HG02970 (cell line): ENCODE measurements at regions not wholly inside any gene's neighbourhood (a gene's known extent, or its start where the extent isn't known, plus 50 kb on each side); places are given as distances from the start of the nearest gene placed in this dataset.
"Not testable (repeated sequence)": the region's sequence is repeated elsewhere in the genome, so short reads cannot be mapped to it uniquely, and the experiment has no call there.

Experiments used
- ATAC-seq: cut with Tn5 transposase; IDR thresholded peaks from one replicate; pipeline ENCODE4 v1.9.1; 2021; ENCODE audit warnings: mild to moderate bottlenecking, moderate library complexity, moderate number of reproducible peaks; ENCODE audit not compliant: unreplicated experiment, low FRiP score

DNA sequence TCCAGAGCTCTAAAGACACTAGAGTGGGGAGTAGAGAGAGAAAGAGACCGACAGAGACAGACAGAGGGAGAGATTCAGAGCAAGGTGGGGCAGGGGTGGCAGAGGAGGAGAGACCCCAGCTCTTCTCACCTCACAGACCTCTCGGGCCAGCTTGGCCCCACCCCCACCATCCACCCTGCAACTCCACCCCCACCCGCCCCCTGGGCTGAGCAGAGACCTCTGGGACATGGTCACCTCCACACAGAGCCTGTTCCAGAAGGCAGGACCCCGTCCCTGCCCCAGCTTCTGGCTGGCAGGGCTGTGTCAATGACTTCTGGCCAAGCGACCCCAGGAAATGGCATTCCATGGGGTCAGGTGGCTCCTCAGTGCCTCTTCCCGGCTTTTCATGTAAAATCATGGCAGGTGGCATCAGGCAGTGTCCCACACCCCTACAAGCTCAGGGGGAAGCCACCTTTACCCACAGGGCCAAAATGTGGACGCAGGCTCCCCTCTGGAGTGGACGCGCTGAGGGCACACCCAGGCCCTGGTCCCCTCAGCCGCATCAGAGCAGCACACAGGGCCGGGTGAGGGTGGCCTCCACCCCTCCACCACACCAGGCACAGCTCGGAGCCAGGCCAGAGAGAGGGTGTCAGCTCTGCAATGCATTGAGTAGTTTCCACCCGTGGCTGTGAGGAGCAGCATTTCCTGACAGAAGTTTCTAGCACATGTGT is 131.2 kb upstream of the LPCAT1 start:
- ATAC-seq: no peak

DNA sequence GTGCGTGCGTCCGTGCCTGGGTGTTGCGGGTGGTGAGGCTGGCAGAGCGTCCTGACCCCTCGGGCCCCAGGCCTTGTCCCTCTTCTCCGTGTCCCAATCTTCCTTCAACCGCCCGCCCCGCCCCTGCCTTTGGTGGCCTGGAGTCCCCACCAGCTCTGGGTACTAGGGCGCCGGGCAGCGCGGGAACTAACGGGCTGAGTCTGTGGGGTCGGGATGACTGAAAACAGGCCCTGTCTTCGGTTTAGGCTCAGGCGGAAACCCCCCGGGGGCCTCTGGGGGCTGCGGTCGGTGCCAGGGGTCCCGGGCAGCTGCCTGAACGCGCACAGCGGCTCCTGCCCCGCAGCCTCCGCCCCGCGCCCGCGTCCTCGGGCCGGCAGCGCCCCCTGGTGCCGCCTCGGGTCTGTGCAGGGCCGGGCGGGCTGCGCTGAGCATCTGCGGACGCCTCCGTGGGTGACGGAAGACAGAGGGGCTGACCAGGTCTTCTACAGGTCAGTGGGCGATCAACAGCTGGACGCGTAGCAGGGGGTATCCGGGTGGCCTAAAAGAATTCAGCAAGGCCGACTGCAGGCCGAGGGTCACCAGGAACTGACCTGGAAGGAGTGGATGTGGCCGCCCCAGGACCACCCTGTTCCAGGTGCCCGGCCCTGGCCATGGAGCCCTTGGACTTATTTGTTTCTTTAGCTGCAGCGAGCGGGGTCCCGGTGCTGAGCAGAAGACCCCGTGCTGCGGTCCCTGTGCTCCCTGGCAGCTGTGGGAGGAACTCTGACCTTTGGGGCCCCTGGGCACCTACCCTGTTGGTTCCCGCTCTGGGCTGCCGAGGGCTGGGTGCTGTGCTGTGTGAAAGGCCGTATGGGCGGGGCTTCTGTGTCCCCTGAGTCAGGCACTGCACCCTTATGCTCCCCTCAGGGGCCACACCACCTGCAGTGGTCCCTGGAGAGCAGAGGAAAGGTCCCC is 130.2 kb upstream of the LPCAT1 start:
- peak; percentile 78 for ATAC-seq

DNA sequence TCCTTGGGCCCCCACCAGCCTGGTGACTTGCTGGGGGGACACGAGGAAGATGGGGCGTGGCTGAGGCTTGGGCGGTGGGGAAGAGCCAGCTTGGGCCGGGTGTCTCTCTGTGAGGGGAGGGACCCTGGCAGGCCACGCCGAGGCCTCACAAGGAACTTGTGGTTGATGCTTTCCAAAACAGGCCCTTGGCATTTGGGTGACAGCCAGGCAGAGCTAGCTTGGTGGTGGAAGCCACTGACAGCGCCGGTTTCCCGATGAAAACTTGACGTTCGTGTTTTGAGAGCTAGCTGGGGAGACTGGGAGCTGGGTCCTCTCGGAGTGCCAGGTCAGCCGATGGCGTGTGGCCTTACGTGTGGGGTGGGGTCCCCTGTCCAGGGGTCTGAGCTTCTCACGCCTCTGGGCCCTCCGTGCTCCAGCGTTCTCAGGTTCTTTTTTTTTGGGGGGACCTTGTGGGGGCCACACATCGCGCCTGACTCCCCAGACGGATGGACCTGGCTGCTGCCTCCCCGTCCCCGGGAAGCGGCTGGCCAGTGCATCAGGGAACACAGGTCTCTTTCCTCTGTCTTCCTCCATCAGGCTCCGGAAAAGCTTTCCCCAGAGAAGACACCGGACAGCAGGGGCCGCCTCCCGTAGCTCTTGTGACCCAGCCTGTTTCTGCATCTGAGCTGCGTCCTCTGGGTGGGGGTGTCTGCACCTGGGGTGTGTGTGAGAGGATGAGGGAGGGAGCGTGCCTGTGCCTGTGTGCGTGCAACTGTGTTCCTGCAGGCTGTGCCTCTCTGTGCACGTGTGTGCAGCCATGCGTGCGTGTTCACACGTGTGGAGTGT is 129.3 kb upstream of the LPCAT1 start:
- ATAC-seq: no peak

DNA sequence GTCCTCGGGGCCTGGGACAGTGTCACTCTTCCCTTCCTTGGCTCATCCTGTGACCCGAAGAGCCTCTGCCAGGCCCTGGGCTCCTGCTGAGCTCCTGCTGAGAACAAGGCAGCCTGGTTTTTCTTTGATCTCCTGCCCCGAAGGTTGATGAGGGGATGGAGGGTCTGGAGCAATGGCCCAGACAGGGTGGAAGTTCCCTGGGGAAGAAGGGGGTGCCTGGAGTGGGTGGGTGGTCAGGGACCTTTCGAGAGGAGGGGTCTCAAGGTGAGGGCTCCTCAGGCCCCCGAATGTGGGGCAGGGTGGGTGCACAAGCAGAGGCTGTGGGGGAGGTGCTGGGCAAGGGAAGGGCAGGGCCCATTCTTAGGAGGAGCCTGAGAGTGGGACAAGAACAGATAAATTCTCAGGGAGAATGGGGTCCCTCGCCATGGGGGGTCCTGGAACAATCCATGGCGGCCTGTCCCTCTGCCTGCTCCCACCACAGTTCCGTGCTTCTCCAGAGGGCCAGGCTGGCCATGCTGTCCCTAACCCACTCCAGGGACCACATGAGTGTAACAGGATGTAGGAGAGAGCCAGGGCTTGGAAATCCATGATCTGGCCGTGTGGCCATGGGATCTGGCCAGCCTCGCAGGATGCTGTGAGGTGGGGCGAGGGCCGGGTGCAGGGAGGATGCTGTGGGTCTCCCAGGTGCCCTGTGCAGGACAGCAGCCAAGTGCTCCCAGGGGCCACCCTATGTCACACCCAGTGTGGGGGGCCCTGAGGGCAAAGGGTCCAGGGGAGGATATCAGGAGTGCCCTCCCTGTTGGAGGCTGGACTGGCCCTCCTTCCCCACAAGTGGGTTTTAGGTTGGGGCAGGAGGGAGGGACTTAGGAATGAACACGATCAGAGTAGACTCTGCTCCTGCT is 128.5 kb upstream of the LPCAT1 start:
- no peak for ATAC-seq

DNA sequence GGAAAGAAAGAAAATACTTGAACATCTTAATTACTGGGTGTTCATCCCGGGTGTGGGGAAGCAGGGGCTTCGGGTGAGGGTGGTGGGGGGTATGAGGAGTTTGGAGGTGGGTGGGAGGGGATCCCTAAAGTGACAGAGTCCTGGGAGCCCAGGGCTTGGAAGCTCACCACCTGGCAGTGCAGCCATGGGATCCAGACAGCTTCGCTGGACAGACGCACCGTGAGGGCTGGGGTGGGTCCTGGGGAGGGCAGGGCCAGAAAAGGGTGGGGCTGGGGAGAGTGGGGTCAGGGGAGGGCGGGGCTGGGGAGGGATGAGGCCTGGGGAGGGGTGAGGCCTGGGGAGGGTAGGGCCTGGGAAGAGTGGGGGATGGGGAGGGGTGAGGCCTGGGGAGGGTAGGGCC is 127.5 kb upstream of the LPCAT1 start:
- no peak for ATAC-seq

DNA sequence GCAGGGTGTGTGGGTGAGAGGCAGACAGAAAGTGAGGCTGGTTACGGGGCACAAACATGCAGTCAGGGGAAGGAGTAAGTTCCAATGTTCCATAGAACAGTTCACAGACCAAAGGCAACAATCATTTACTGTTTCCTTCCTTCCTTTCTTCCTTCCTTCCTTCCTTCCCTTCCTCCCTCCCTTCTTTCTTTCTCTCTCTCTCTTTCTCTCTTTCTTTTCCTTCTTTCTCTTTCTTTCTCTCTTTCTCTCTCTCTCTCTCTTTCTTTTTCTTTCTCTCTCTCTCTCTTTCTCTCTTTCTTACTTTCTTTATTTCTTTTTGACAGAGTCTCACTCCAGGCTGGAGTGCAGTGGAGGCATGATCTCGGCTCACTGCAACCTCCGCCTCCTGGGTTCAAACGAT is 125.8 kb upstream of the LPCAT1 start:
- no peak for ATAC-seq

DNA sequence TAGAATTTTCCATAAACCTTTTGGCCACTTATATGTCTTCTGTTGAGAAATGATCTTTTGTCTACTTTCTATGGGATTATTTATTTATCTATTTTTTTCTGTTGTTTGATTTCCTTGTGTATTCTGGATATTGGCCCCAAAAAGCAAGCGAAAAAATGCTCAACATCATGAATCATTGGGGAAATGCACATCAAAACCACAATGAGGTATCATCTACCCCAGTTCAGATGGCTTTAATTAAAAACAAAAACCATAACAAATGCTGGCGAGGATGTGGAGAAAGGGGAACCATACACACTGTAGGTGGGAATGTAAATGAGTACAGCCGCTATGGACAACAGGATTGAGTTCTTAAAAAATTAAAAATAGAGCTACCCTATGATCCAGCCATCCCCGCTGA is 125.0 kb upstream of the LPCAT1 start:
- ATAC-seq: no peak

DNA sequence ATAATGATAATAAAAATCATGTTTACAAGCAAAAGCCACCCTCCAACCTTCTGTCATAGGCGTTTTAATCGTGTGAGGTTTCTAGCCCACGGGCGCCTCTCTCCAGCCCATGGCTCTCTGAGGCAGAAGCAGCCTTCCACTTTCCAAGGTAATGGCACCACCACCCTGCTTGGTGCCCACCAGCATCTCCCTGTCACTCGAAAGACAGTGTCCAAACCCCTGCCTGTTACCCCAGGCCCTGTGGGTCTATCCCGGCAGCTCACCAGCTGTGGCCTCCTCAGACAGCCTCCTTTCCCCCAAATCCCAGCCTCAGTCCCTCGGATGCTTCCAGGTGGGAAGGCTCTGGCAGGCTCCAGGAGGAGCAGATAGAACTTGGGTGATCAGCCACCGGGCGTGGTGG is 123.8 kb upstream of the LPCAT1 start:
- no peak for ATAC-seq

DNA sequence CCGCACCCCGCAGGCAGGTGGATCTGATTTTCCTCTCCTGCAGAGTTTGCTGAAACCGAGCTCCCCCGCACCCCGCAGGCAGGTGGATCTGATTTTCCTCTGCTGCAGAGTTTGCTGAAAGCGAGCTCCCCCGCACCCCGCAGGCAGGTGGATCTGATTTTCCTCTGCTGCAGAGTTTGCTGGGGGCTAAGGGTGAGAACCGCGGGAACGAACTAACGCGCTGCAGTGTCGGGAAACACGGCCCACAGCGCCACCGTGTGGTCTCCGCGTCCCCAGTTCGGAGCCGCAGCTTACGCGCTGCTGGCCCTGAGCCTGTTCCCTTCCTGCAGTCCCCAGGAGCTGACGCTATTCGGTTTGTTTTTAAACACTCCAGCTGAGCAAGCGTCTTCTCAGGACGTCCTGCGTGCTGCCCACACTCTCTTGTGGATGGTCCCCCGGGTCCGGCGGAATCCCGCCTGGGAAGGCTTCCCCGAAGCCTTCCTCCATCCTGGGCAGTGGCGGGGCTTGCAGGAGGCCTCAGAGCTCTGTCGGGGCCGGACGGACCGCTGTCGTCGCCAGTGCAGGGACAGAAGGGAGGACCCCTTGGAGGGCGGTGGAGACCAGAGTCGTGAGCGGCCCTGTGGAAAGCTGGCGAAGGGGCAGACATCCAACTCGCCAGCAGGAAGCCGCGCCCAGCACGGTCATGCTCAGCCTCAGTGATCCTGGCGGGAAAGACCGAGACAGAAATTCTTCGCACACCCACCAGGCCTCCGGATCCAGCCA is 121.2 kb upstream of the LPCAT1 start:
- no peak for ATAC-seq

DNA sequence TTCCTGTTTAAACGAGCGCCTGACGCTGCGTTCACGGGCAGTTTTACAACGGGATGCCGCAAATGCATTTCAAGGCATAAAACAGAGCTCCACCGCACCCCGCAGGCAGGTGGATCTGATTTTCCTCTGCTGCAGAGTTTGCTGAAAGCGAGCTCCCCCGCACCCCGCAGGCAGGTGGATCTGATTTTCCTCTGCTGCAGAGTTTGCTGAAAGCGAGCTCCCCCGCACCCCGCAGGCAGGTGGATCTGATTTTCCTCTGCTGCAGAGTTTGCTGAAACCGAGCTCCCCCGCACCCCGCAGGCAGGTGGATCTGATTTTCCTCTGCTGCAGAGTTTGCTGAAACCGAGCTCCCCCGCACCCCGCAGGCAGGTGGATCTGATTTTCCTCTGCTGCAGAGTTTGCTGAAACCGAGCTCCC is 120.6 kb upstream of the LPCAT1 start:
- not testable (repeated sequence) for ATAC-seq

DNA sequence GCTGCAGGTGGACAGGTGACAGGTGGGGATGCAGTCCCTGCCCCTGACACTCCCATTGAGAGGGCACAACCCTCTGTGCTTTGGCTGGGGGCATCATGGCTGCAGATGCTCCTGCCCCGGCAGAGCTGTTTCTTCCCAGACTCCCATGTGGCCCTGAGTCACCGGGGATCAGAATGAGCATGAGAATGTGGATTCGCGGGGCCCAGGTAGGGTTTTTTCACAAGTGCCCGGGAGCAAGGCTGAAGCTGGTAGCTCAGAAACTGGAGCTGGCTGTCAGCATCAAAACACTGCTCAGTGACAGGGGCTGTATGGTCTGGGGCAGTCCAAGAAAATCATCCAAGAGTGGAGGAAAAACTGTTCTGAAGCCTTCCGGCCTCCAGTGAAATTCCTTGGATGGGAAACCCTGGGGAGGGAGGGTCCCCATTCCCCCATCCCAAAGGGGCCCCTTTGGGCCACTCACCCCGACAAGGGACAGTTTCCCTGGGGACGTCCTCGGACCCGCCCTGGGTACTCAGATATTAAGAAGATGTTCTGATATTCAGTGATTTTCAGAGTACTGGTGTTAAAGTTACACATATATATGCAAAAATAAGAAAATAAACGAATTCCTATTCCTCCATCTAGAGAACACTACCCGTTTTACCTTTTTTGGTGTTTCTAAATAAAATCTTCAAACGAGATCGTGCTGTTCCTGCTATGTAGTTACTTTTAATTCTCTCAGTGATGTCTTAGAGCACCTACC is 120.1 kb upstream of the LPCAT1 start:
- ATAC-seq: no peak

DNA sequence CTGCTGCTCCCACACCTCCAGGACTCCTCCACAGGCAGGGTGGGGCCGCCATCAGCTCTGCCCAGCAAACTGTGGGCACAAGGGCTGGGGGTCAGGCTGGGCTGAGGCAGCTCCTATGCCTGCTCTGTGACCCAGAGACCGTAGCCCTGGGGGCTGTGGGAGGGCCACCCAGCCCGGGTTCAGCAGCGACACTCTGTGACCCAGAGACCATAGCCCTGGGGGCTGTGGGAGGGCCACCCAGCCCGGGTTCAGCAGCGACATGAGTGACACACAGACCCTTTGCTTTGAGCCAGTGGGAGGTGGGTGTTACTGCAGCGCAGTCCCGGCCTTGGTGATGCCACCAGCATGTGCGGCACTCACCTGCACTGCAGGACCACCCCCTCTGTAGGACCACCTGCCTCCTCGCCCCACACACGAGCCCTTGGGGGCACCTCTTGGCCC is 118.9 kb upstream of the LPCAT1 start:
- no peak for ATAC-seq

DNA sequence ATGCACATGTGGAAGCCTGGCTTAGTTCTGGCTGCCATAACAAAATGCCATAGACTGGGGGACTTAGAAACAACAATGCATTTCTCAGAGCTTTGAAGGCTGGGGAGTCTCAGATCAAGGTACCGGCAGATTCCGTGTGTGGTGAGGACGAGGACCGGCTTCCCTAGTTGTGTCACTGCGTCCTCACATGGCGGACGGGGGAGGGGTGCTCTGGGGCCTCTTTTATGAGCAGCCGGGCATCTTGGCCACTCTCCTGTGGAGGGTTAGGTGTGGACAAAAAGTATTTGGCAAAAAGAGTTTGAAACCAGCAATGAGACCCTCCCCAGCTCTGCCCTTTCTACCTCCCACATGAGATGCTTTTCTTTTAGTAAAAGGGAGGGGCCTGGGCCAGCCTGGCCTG is 118.5 kb upstream of the LPCAT1 start:
- no peak for ATAC-seq

DNA sequence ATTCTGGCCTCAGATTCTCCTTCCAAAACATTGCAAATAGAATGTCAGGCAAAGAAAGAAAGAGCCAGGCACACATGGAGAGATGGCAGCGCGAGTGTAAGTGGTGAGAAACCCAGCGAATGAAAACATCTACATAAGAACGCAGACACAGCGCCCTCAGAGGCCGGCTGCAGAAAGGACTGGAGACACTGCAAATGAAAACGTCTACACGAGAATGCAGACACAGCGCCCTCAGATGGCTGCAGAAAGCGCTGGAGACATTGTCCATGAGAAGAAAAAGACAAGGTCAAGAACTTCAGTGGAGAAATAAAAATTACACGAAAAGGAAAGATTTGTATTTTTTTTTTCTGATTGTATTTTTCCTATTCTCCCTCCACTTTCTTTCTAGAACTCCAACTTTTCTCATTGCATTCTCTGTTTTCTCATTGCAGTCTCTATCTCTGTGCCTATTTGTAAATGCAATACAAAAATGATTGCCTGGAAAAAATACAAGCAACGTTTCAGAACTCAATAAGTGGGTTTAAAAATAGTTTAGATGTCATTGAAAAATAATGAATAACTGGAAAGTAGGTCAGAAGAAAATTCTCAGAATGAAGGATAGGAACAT is 117.9 kb upstream of the LPCAT1 start:
- no peak for ATAC-seq

DNA sequence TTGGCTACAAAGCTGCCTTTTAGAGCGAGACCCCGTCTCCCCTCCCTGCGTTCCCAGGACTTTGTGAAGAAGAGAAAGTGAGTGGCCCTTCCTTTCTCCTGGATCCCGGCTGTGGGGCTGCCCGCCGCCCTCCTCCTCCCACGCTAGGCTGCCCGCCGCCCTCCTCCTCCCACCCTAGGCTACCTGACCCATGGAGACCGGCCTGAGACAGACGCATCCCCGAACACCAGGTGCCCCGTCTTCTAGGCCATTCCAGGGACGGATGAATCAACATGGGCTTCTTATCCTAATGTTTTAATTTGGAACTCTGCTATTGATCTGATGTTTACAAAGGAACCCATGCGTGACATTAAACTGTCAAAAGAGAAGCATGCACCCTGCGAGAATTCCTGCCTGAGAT is 117.3 kb upstream of the LPCAT1 start:
- ATAC-seq: no peak

DNA sequence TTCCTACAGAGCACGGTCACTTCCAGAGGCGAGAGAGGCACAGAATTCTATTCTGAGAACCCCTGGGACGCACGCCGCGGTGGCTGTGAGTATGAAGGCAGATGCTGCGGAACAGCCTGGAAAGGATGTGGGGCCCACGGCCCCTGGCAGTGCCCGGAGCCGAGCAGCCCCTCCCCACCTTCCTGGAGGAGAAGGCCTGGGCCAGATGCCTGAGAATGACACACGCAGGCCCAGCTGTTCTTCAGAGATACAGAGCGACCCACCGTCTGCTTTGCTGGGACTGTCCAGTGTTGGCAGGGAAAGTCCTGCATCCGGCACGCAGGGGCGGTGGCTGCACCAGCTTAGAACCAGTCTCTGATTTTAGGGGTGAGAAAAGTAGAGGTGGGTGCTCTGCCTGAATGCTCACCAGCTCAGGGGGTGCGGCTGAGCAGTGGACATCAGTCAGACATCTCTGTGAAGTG is 116.7 kb upstream of the LPCAT1 start:
- ATAC-seq: no peak

DNA sequence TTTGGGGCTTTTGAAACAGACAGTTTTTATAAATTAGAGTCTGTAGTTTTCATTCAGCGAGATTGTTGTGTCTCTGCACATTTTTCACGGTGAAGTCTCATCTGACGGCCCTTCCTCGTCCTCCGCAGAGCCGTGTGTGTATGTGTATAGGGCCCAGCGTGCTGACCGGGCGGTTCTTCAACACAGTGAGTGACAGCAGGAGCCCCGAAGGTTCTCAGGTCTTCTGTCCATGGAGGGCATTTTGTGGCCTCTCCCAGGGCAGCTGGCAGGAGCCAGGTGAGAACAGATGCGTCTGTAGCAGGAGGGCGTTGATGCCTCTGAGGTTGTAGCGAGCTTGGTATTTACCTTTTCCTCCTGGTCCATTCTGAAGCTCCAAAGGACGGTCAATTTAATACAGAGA is 116.0 kb upstream of the LPCAT1 start:
- no peak for ATAC-seq
